ENCODE measurements at regions not wholly inside any gene's neighbourhood (a gene's known extent, or its start where the extent isn't known, plus 50 kb on each side); places are given as distances from the start of the nearest gene placed in this dataset.

GRCh38 chr2:59297816-59298215 lies 1056.7 kb upstream of the FANCL start:
- Histone ChIP-seq H3K4me1 (ENCODE audit: control insufficient read depth in 3 of 3, insufficient read depth in 3 of 3, low read length in 3 of 3) (no peaks in the 10 kb centered on the region), H3K27ac (ENCODE audit: low read depth, low read length) (no peak overlapping the region), H3K9ac (ENCODE audit: low read depth in 1 of 3, low read length in 3 of 3) (no peak overlapping the region), H3K9me3 (ENCODE audit: control insufficient read depth in 3 of 3, low read length in 3 of 3) (no peaks in the 10 kb centered on the region), H3K4me3 (ENCODE audit: low read length in 3 of 3) (no peak overlapping the region), H3K36me3 (ENCODE audit: control insufficient read depth in 3 of 3, insufficient read depth in 3 of 3, low read length in 3 of 3) (no peaks in the 10 kb centered on the region), H3K27me3 (ENCODE audit: control insufficient read depth in 3 of 3, insufficient read depth in 3 of 3, low read length in 3 of 3) (peaks cover 0 to 5% (median 0%) of the 10 kb centered on the region in 3 donors)

DNA sequence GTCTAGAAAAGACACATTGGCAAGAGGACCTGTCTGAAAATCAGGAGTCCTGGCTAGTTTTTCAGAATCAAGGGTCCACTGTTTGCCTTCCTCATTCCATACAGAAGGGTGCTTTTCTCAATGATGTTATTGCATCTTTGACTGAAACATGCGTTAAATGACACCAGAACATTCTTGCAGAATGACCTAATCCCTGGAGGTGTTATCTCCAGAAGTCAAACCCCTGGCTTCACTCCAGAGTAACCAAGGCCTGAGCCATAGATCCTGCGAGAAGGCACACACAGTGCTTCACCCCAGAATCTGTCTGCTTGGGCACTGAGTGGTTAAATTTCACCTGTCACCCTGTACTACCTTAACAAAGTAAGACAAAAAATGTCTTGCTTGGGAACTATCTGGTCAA lies 1055.2 kb upstream of the FANCL start:
- H3K9ac ChIP-seq (ENCODE audit: low read depth in 1 of 3, low read length in 3 of 3) = no peak overlapping the region
- H3K4me3 ChIP-seq (ENCODE audit: low read length in 3 of 3) = no peak overlapping the region
- no peaks in the 10 kb centered on the region for H3K4me1 ChIP-seq (ENCODE audit: control insufficient read depth in 3 of 3, insufficient read depth in 3 of 3, low read length in 3 of 3)
- no peaks in the 10 kb centered on the region for H3K9me3 ChIP-seq (ENCODE audit: control insufficient read depth in 3 of 3, low read length in 3 of 3)
- no peak overlapping the region for H3K27ac ChIP-seq (ENCODE audit: low read depth, low read length)
- no peaks in the 10 kb centered on the region for H3K36me3 ChIP-seq (ENCODE audit: control insufficient read depth in 3 of 3, insufficient read depth in 3 of 3, low read length in 3 of 3)
- peaks cover 0 to 10% (median 2%) of the 10 kb centered on the region in 3 donors for H3K27me3 ChIP-seq (ENCODE audit: control insufficient read depth in 3 of 3, insufficient read depth in 3 of 3, low read length in 3 of 3)

DNA sequence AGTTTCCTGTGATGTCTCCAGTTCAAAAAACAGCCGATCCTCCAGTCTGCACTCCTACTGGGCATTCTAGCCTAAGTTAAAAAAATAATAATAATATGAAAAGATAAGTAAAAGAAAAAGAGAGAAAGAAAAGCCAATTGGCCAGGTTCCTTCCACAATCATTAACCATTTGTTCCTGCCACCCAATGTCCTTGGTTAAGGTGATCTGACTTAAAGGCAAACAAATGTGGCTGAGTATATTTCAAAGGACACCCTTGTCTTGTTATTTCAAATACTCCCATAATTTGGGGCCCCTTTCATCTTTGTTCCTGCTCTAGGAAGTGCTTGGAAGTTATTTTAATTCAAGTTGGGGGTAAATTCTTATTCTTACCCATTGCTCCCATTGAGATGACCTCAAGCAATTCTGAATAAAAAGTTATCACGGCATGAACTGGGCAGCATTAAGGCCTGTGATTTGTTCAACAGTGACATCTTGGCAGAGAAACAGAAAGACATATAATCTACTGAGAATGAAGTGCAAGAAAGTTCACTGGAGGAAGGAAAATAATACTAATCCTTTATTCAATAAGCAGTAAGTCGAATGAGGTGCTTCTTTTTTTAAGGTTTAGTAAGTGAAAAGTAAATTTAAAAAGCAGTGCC lies 1054.5 kb upstream of the FANCL start:
- Histone ChIP-seq H3K27me3 (ENCODE audit: control insufficient read depth in 3 of 3, insufficient read depth in 3 of 3, low read length in 3 of 3) (peaks cover 0 to 10% (median 2%) of the 10 kb centered on the region in 3 donors), H3K27ac (ENCODE audit: low read depth, low read length) (no peak overlapping the region), H3K4me1 (ENCODE audit: control insufficient read depth in 3 of 3, insufficient read depth in 3 of 3, low read length in 3 of 3) (no peaks in the 10 kb centered on the region), H3K36me3 (ENCODE audit: control insufficient read depth in 3 of 3, insufficient read depth in 3 of 3, low read length in 3 of 3) (no peaks in the 10 kb centered on the region), H3K9ac (ENCODE audit: low read depth in 1 of 3, low read length in 3 of 3) (no peak overlapping the region), H3K9me3 (ENCODE audit: control insufficient read depth in 3 of 3, low read length in 3 of 3) (no peaks in the 10 kb centered on the region), H3K4me3 (ENCODE audit: low read length in 3 of 3) (no peak overlapping the region)

DNA sequence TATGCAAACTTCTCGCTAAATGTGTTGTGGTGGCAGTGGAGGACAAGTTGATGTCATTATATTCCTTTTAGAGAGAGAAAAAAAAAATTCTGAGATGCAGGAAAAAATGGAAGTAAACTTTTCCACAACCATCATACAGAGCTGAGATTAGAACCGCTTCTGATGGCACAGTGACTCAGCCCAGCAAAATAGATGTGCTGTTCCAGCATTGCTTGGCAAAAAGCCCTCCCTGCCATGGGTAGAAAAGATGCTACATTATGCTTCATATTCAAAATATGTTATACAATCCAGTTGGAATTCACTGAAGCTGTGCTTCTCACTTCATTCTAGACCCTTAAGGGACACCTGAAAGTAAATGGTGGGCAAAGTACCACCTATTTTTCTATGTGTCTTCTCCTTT lies 1047.6 kb upstream of the FANCL start:
- Histone ChIP-seq H3K27me3 (ENCODE audit: control insufficient read depth in 3 of 3, insufficient read depth in 3 of 3, low read length in 3 of 3) (peaks cover 0 to 10% (median 7%) of the 10 kb centered on the region in 3 donors), H3K9me3 (ENCODE audit: control insufficient read depth in 3 of 3, low read length in 3 of 3) (no peaks in the 10 kb centered on the region), H3K4me1 (ENCODE audit: control insufficient read depth in 3 of 3, insufficient read depth in 3 of 3, low read length in 3 of 3) (no peaks in the 10 kb centered on the region), H3K36me3 (ENCODE audit: control insufficient read depth in 3 of 3, insufficient read depth in 3 of 3, low read length in 3 of 3) (no peaks in the 10 kb centered on the region), H3K27ac (ENCODE audit: low read depth, low read length) (no peak overlapping the region), H3K9ac (ENCODE audit: low read depth in 1 of 3, low read length in 3 of 3) (no peak overlapping the region), H3K4me3 (ENCODE audit: low read length in 3 of 3) (no peak overlapping the region)

DNA sequence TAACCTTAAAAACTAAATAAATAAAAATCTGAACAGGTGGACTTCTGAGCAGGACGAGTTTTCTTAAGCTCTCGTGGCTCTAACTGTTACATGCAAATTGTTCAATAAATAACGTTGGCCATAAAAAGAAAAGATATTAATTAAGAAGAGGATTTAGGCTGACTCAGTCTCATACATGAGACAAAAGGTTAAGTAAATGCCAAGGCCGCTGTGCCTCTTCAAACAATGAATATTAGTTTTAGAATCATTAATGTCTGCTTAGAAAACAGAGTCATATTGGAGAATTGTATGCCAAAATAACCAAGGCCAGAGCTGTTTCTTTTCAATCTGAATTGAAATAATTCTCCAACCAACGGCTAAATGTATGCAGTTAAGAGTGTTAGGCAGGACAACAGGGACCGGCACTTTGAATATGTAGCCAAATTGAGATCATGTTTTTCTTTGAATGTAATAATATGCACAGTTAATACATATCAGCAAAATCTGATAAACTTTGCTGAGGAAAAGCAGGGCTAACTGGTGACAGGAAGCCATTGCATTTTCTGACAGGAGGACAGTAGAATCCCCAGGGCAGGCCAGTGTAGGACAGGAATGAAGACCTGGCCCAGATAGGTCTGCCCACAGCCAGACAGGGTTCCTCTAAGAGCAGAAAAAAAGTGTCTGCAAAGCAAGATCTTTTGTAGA lies 1041.4 kb upstream of the FANCL start:
- Histone ChIP-seq H3K9ac (ENCODE audit: low read depth in 1 of 3, low read length in 3 of 3) (no peak overlapping the region), H3K4me1 (ENCODE audit: control insufficient read depth in 3 of 3, insufficient read depth in 3 of 3, low read length in 3 of 3) (no peaks in the 10 kb centered on the region), H3K4me3 (ENCODE audit: low read length in 3 of 3) (no peak overlapping the region), H3K27me3 (ENCODE audit: control insufficient read depth in 3 of 3, insufficient read depth in 3 of 3, low read length in 3 of 3) (no peaks in the 10 kb centered on the region), H3K9me3 (ENCODE audit: control insufficient read depth in 3 of 3, low read length in 3 of 3) (no peaks in the 10 kb centered on the region), H3K36me3 (ENCODE audit: control insufficient read depth in 3 of 3, insufficient read depth in 3 of 3, low read length in 3 of 3) (no peaks in the 10 kb centered on the region), H3K27ac (ENCODE audit: low read depth, low read length) (no peak overlapping the region)

DNA sequence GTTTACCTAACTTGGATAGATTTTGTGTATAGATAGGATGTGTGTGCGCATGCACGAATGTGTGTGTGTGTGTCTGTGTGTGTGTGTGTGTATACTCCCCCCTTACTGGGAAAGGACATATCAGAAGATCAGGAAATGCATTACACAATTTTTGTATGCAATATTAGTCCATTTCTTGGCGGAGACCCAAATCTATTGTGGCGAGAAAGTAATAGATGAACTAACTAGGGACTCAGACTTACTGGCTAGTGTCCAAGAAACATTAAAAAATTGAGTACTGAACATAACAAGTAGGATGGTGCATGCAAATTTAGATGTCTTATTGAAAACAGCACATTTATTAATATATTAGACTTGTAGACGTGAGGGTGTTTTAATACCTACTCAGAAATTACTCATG lies 1036.5 kb upstream of the FANCL start:
- H3K4me1 ChIP-seq (ENCODE audit: control insufficient read depth in 3 of 3, insufficient read depth in 3 of 3, low read length in 3 of 3) = no peaks in the 10 kb centered on the region

DNA sequence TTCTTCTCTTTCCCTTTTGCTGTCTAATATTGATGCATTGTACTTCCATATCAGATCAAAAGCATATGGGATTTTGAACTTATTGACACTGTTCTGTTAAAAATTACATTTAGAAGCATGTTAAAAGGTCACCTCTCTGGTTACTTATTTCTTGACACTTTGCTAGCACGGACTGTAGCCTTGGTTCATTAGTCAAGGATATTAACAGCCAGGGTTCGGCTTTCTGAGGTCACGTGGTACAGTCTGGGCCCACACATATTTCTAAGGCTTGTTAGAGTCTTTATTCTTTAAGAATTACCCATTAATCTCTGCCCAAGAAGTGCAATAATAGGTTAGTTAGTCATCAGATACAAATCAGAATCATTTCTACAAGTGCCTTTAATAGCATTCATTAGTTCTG lies 1035.8 kb upstream of the FANCL start:
- H3K4me3 ChIP-seq (ENCODE audit: low read length in 3 of 3) = no peak overlapping the region
- H3K27me3 ChIP-seq (ENCODE audit: control insufficient read depth in 3 of 3, insufficient read depth in 3 of 3, low read length in 3 of 3) = no peaks in the 10 kb centered on the region
- no peaks in the 10 kb centered on the region for H3K4me1 ChIP-seq (ENCODE audit: control insufficient read depth in 3 of 3, insufficient read depth in 3 of 3, low read length in 3 of 3)
- no peak overlapping the region for H3K27ac ChIP-seq (ENCODE audit: low read depth, low read length)
- no peaks in the 10 kb centered on the region for H3K9me3 ChIP-seq (ENCODE audit: control insufficient read depth in 3 of 3, low read length in 3 of 3)
- H3K36me3 ChIP-seq (ENCODE audit: control insufficient read depth in 3 of 3, insufficient read depth in 3 of 3, low read length in 3 of 3) = no peaks in the 10 kb centered on the region
- no peak overlapping the region for H3K9ac ChIP-seq (ENCODE audit: low read depth in 1 of 3, low read length in 3 of 3)

More for the DNA sequence above, 1036.5 kb upstream of the FANCL start:
- no peak overlapping the region for H3K27ac ChIP-seq (ENCODE audit: low read depth, low read length)
- H3K9me3 ChIP-seq (ENCODE audit: control insufficient read depth in 3 of 3, low read length in 3 of 3) = no peaks in the 10 kb centered on the region
- no peak overlapping the region for H3K9ac ChIP-seq (ENCODE audit: low read depth in 1 of 3, low read length in 3 of 3)
- H3K36me3 ChIP-seq (ENCODE audit: control insufficient read depth in 3 of 3, insufficient read depth in 3 of 3, low read length in 3 of 3) = no peaks in the 10 kb centered on the region
- H3K27me3 ChIP-seq (ENCODE audit: control insufficient read depth in 3 of 3, insufficient read depth in 3 of 3, low read length in 3 of 3) = no peaks in the 10 kb centered on the region
- H3K4me3 ChIP-seq (ENCODE audit: low read length in 3 of 3) = no peak overlapping the region

GRCh38 chr2:59276033-59276432 lies 1034.9 kb upstream of the FANCL start:
- Histone ChIP-seq H3K27me3 (ENCODE audit: control insufficient read depth in 3 of 3, insufficient read depth in 3 of 3, low read length in 3 of 3) (no peaks in the 10 kb centered on the region), H3K27ac (ENCODE audit: low read depth, low read length) (no peak overlapping the region), H3K9ac (ENCODE audit: low read depth in 1 of 3, low read length in 3 of 3) (no peak overlapping the region), H3K4me1 (ENCODE audit: control insufficient read depth in 3 of 3, insufficient read depth in 3 of 3, low read length in 3 of 3) (no peaks in the 10 kb centered on the region), H3K36me3 (ENCODE audit: control insufficient read depth in 3 of 3, insufficient read depth in 3 of 3, low read length in 3 of 3) (no peaks in the 10 kb centered on the region), H3K9me3 (ENCODE audit: control insufficient read depth in 3 of 3, low read length in 3 of 3) (no peaks in the 10 kb centered on the region), H3K4me3 (ENCODE audit: low read length in 3 of 3) (no peak overlapping the region)

DNA sequence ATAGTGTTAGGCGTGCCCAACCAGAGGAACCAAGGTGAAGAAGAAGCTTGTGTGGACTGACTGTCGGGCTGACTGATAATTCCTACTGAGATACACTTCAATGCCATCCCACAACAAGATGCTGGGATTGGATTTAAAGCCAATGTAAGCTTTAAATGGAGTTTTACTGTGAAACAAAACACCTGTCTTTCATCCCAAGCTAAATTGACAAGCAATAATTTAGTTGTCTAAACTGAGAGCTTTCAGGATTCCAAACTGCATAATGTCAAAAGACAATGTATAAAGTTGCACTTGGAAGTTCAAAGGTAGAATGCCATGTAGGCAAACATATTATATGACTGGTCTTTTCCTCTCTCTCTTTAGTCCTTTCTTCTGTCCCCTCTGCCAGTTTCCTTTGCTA lies 1025.3 kb upstream of the FANCL start:
- Histone ChIP-seq H3K4me3 (ENCODE audit: low read length in 3 of 3) (no peak overlapping the region), H3K27me3 (ENCODE audit: control insufficient read depth in 3 of 3, insufficient read depth in 3 of 3, low read length in 3 of 3) (no peaks in the 10 kb centered on the region), H3K27ac (ENCODE audit: low read depth, low read length) (no peak overlapping the region), H3K36me3 (ENCODE audit: control insufficient read depth in 3 of 3, insufficient read depth in 3 of 3, low read length in 3 of 3) (no peaks in the 10 kb centered on the region), H3K4me1 (ENCODE audit: control insufficient read depth in 3 of 3, insufficient read depth in 3 of 3, low read length in 3 of 3) (no peaks in the 10 kb centered on the region), H3K9me3 (ENCODE audit: control insufficient read depth in 3 of 3, low read length in 3 of 3) (no peaks in the 10 kb centered on the region), H3K9ac (ENCODE audit: low read depth in 1 of 3, low read length in 3 of 3) (no peak overlapping the region)

DNA sequence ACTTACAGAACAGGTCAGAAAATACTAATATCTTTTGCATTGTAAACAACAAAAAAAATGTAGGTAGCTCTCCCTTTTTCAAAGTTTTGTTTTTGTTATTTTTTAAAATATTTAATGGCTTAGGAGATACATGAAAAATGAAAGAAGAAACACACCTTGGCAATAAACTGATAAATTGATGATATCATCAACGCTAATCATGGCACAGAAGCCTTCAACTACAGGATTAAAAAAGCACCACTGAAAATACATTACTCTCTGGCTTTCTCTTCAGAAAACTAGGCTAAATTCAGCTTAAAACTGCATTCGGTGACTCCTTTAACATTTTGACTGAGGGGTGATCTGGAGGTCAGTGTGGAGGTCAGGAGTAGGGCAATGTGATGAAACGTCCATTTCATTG lies 1018.8 kb upstream of the FANCL start:
- Histone ChIP-seq H3K27me3 (ENCODE audit: control insufficient read depth in 3 of 3, insufficient read depth in 3 of 3, low read length in 3 of 3) (no peaks in the 10 kb centered on the region), H3K4me3 (ENCODE audit: low read length in 3 of 3) (no peak overlapping the region), H3K4me1 (ENCODE audit: control insufficient read depth in 3 of 3, insufficient read depth in 3 of 3, low read length in 3 of 3) (no peaks in the 10 kb centered on the region), H3K36me3 (ENCODE audit: control insufficient read depth in 3 of 3, insufficient read depth in 3 of 3, low read length in 3 of 3) (no peaks in the 10 kb centered on the region), H3K9me3 (ENCODE audit: control insufficient read depth in 3 of 3, low read length in 3 of 3) (no peaks in the 10 kb centered on the region), H3K9ac (ENCODE audit: low read depth in 1 of 3, low read length in 3 of 3) (no peak overlapping the region), H3K27ac (ENCODE audit: low read depth, low read length) (no peak overlapping the region)

Data from skeletal muscle tissue (tissue), 3 donors.